ENCODE measurements at regions not wholly inside any gene's neighbourhood (a gene's known extent, or its start where the extent isn't known, plus 50 kb on each side); places are given as distances from the start of the nearest gene placed in this dataset.

GRCh38 chr1:244980605-244981004 is 116.3 kb upstream of the HNRNPU start:
- TF ChIP-seq CTCF (IDR thresholded peaks at IDR 0.05): no peak
- TF ChIP-seq POLR2A (IDR thresholded peaks at IDR 0.05): no peak

Data from lower leg skin (tissue), 3 donors.